Liver (tissue), 3 donors: ENCODE measurements at regions not wholly inside any gene's neighbourhood (a gene's known extent, or its start where the extent isn't known, plus 50 kb on each side); places are given as distances from the start of the nearest gene placed in this dataset.

Source experiments
- EGR1 ChIP-seq, 2 donors: IDR thresholded peaks; 2 replicates each; pipeline ENCODE4 v1.6.1; 2016 to 2018; ENCODE audit warnings: antibody characterized with exemption in 2 of 2, low read depth in 2 of 2
- HNF4G ChIP-seq: IDR thresholded peaks from 2 replicates; pipeline ENCODE4 v1.6.1; 2016; ENCODE audit warnings: antibody characterized with exemption
- RAD21 ChIP-seq, 2 donors: IDR thresholded peaks; 2 replicates each; pipeline ENCODE4 v1.6.1; 2016; ENCODE audit warnings: antibody characterized with exemption in 2 of 2, mild to moderate bottlenecking in 2 of 2
- TAF1 ChIP-seq: conservative IDR thresholded peaks from 2 replicates; pipeline ENCODE4 v1.6.1; 2016; ENCODE audit warnings: antibody characterized with exemption, mild to moderate bottlenecking
- YY1 ChIP-seq: IDR thresholded peaks from 2 replicates; pipeline ENCODE4 v1.6.1; 2016; ENCODE audit warnings: antibody characterized with exemption, mild to moderate bottlenecking
- TF ChIP-seq, protein P1 (sequence below): fragments of 150-350 bp; IDR thresholded peaks from 2 replicates; pipeline ENCODE4 v1.5.1; 2017; ENCODE audit warnings: improper control_type of control experiment, low read depth, low read length; ENCODE audit not compliant: missing input control
- TF ChIP-seq, protein P2 (sequence below): IDR thresholded peaks from 2 replicates; pipeline ENCODE4 v1.6.1; 2016; ENCODE audit warnings: antibody characterized with exemption
- TF ChIP-seq, protein P3 (sequence below): IDR thresholded peaks from 2 replicates; pipeline ENCODE4 v1.6.1; 2016; ENCODE audit warnings: antibody characterized with exemption, mild to moderate bottlenecking
- donor health status: healthy.
- donor health status: healthy.

DNA sequence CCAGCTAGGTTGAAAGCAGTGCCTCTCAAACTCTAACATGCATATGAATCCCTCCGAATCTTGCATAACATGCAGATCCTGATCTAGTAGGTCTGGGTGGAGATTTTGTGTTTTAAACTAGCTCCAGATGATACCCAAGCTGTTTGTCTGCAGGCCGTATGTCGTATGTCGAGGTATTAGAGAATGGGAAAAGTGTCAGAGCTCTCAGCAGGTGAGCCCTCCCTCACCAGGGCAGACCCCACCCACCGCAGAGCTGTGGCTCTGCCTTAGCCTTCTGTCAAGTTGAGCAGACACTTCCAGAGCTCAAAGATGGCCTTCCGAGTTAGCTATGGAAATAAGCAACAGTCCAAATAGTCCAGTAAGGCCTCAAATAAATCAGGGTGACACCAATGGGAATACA lies 83.2 kb upstream of the MAP3K1 start:
- TF ChIP-seq, protein P1, sequence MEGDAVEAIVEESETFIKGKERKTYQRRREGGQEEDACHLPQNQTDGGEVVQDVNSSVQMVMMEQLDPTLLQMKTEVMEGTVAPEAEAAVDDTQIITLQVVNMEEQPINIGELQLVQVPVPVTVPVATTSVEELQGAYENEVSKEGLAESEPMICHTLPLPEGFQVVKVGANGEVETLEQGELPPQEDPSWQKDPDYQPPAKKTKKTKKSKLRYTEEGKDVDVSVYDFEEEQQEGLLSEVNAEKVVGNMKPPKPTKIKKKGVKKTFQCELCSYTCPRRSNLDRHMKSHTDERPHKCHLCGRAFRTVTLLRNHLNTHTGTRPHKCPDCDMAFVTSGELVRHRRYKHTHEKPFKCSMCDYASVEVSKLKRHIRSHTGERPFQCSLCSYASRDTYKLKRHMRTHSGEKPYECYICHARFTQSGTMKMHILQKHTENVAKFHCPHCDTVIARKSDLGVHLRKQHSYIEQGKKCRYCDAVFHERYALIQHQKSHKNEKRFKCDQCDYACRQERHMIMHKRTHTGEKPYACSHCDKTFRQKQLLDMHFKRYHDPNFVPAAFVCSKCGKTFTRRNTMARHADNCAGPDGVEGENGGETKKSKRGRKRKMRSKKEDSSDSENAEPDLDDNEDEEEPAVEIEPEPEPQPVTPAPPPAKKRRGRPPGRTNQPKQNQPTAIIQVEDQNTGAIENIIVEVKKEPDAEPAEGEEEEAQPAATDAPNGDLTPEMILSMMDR = no peak
- TF ChIP-seq RAD21 (IDR thresholded peaks at IDR 0.05) (no peak), EGR1 (IDR thresholded peaks at IDR 0.05; ENCODE audit: low read depth in 2 of 2) (no peak), YY1 (no peak), HNF4G (no peak), TAF1 (no peak)
- TF ChIP-seq, protein P2, sequence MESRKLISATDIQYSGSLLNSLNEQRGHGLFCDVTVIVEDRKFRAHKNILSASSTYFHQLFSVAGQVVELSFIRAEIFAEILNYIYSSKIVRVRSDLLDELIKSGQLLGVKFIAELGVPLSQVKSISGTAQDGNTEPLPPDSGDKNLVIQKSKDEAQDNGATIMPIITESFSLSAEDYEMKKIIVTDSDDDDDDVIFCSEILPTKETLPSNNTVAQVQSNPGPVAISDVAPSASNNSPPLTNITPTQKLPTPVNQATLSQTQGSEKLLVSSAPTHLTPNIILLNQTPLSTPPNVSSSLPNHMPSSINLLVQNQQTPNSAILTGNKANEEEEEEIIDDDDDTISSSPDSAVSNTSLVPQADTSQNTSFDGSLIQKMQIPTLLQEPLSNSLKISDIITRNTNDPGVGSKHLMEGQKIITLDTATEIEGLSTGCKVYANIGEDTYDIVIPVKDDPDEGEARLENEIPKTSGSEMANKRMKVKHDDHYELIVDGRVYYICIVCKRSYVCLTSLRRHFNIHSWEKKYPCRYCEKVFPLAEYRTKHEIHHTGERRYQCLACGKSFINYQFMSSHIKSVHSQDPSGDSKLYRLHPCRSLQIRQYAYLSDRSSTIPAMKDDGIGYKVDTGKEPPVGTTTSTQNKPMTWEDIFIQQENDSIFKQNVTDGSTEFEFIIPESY = no peak
- TF ChIP-seq, protein P3, sequence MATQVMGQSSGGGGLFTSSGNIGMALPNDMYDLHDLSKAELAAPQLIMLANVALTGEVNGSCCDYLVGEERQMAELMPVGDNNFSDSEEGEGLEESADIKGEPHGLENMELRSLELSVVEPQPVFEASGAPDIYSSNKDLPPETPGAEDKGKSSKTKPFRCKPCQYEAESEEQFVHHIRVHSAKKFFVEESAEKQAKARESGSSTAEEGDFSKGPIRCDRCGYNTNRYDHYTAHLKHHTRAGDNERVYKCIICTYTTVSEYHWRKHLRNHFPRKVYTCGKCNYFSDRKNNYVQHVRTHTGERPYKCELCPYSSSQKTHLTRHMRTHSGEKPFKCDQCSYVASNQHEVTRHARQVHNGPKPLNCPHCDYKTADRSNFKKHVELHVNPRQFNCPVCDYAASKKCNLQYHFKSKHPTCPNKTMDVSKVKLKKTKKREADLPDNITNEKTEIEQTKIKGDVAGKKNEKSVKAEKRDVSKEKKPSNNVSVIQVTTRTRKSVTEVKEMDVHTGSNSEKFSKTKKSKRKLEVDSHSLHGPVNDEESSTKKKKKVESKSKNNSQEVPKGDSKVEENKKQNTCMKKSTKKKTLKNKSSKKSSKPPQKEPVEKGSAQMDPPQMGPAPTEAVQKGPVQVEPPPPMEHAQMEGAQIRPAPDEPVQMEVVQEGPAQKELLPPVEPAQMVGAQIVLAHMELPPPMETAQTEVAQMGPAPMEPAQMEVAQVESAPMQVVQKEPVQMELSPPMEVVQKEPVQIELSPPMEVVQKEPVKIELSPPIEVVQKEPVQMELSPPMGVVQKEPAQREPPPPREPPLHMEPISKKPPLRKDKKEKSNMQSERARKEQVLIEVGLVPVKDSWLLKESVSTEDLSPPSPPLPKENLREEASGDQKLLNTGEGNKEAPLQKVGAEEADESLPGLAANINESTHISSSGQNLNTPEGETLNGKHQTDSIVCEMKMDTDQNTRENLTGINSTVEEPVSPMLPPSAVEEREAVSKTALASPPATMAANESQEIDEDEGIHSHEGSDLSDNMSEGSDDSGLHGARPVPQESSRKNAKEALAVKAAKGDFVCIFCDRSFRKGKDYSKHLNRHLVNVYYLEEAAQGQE = no peak
